ENCODE measurements at regions not wholly inside any gene's neighbourhood (a gene's known extent, or its start where the extent isn't known, plus 50 kb on each side); places are given as distances from the start of the nearest gene placed in this dataset.

DNA sequence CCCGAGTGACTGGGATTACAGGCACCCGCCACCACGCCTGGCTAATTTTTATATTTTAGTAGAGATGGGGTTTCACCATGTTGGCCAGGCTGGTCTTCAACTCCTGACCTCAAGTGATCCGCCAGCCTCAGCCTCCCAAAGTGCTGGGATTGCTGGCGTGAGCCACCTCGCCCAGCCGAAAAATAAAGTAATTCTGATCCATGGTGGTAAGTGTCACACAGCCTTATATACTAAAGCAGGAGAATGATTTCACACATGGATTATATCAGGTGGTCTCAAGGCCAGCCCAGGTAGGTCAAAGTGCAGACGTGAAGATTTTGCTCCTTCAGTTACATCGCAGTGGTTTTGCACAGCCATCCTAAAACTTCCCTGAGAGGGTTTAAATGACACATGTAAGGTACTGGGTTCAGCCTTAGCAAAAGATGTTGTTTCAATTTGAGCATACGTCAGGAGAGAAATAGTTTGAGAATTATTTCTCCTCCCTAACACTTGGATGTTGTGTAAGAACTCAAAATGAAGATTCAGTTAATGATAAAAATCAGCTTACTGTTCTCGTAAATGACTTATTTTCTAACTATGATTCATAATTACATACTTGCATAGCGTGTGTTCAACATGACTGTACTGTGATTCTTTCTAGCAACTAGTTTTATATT is 93.0 kb upstream of the SLC39A10 start:
- H3K4me3 ChIP-seq (replicated peaks in 1 of 2; ENCODE audit: low read depth in 1 of 2, low read length in 2 of 2), result no peak overlapping the region
- H3K4me1 ChIP-seq (ENCODE audit: control insufficient read depth in 1 of 2, insufficient read depth in 2 of 2, low read length in 2 of 2), result no peaks in the 10 kb centered on the region
- no peaks in the 10 kb centered on the region for H3K79me2 ChIP-seq (ENCODE audit: insufficient read depth, low read length)
- H3K9me2 ChIP-seq (ENCODE audit: insufficient read depth), result no peaks in the 10 kb centered on the region
- POLR2A ChIA-PET, result no interaction called here
- no peaks in the 10 kb centered on the region for H3K9me3 ChIP-seq (ENCODE audit: control insufficient read depth in 1 of 2, insufficient read depth in 1 of 2, low read depth in 1 of 2, low read length in 2 of 2)
- intact Hi-C loops (cut with micrococcal nuclease), result no loop called here
- no peak for DNase-seq (ENCODE audit: low read depth, low spot score)
- no peak overlapping the region for H2AFZ ChIP-seq (ENCODE audit: low read depth, low read length, poor library complexity, severe bottlenecking)
- no peaks in the 10 kb centered on the region for H4K20me1 ChIP-seq (ENCODE audit: insufficient read depth)
- H3K27me3 ChIP-seq (ENCODE audit: insufficient read depth, low read length), result no peaks in the 10 kb centered on the region
- CTCF ChIA-PET, result no interaction called here
- no peak overlapping the region for H3K9ac ChIP-seq (ENCODE audit: low read length)
- H3K36me3 ChIP-seq (ENCODE audit: control insufficient read depth in 1 of 2, insufficient read depth in 2 of 2, low read length in 2 of 2), result no peaks in the 10 kb centered on the region
- no TSS peak for BruUV-seq (replicated peaks)
- ATAC-seq, result no peak
- TF ChIP-seq ZBTB33 (IDR thresholded peaks at IDR 0.05; ENCODE audit: extremely low read depth, insufficient replicate concordance, low read length), result no peak
- no peak for TF ChIP-seq FOSL1 (IDR thresholded peaks at IDR 0.05; ENCODE audit: low read depth)
- no peak for TF ChIP-seq EGR1 (IDR thresholded peaks at IDR 0.05; ENCODE audit: low read depth)
- TF ChIP-seq, protein P1, sequence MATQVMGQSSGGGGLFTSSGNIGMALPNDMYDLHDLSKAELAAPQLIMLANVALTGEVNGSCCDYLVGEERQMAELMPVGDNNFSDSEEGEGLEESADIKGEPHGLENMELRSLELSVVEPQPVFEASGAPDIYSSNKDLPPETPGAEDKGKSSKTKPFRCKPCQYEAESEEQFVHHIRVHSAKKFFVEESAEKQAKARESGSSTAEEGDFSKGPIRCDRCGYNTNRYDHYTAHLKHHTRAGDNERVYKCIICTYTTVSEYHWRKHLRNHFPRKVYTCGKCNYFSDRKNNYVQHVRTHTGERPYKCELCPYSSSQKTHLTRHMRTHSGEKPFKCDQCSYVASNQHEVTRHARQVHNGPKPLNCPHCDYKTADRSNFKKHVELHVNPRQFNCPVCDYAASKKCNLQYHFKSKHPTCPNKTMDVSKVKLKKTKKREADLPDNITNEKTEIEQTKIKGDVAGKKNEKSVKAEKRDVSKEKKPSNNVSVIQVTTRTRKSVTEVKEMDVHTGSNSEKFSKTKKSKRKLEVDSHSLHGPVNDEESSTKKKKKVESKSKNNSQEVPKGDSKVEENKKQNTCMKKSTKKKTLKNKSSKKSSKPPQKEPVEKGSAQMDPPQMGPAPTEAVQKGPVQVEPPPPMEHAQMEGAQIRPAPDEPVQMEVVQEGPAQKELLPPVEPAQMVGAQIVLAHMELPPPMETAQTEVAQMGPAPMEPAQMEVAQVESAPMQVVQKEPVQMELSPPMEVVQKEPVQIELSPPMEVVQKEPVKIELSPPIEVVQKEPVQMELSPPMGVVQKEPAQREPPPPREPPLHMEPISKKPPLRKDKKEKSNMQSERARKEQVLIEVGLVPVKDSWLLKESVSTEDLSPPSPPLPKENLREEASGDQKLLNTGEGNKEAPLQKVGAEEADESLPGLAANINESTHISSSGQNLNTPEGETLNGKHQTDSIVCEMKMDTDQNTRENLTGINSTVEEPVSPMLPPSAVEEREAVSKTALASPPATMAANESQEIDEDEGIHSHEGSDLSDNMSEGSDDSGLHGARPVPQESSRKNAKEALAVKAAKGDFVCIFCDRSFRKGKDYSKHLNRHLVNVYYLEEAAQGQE (IDR thresholded peaks at IDR 0.05; ENCODE audit: low read depth), result no peak
- no peak for TF ChIP-seq CTCF (IDR thresholded peaks at IDR 0.05 in 2 of 3, conservative IDR thresholded peaks at IDR 0.05 in 1 of 3; ENCODE audit: borderline replicate concordance in 1 of 3, insufficient read depth in 1 of 3, low read depth in 2 of 3, low read length in 2 of 3)
- TF ChIP-seq MAX (IDR thresholded peaks at IDR 0.05), result no peak
- no peak for TF ChIP-seq SIN3A (IDR thresholded peaks at IDR 0.05; ENCODE audit: low read depth)
- no peak for TF ChIP-seq POLR2AphosphoS5 (IDR thresholded peaks at IDR 0.05; ENCODE audit: low read depth, low read length)
- no peak for TF ChIP-seq RAD21 (IDR thresholded peaks at IDR 0.05; ENCODE audit: low read depth)
- no peak for TF ChIP-seq SRF (IDR thresholded peaks at IDR 0.05; ENCODE audit: low read depth)
- no peak for TF ChIP-seq CEBPB (IDR thresholded peaks at IDR 0.05; ENCODE audit: low read depth)
- TF ChIP-seq JUND (IDR thresholded peaks at IDR 0.05), result no peak
- no peak for TF ChIP-seq POLR2A (IDR thresholded peaks at IDR 0.05; ENCODE audit: borderline replicate concordance, extremely low read depth, insufficient read depth, insufficient read length)
- no peak for TF ChIP-seq ZNF274 (IDR thresholded peaks at IDR 0.05; ENCODE audit: low read depth, low read length)
- TF ChIP-seq ATF3 (IDR thresholded peaks at IDR 0.05), result no peak
- no peak for TF ChIP-seq CBX3 (IDR thresholded peaks at IDR 0.05; ENCODE audit: low read depth)
- TF ChIP-seq TCF7L2 (IDR thresholded peaks at IDR 0.05; ENCODE audit: borderline replicate concordance, extremely low read depth, insufficient read depth, insufficient read length), result no peak
- no peak for TF ChIP-seq YY1 (IDR thresholded peaks at IDR 0.05; ENCODE audit: extremely low read depth, insufficient replicate concordance, low read depth, low read length)
- RAD21 ChIA-PET (ENCODE audit: low non-redundant PET in 1 of 2, low total read pairs in 2 of 2, uncharacterized antibody in 2 of 2, unreplicated experiment in 2 of 2), result no interaction called here
- H3K4me2 ChIP-seq (ENCODE audit: low read length), result no peak overlapping the region
- H3K27ac ChIP-seq (ENCODE audit: low read depth, low read length), result no peak overlapping the region

Data from HCT116 (cell line).